GM23248 (cell line): ENCODE measurements at regions not wholly inside any gene's neighbourhood (a gene's known extent, or its start where the extent isn't known, plus 50 kb on each side); places are given as distances from the start of the nearest gene placed in this dataset.
A peak's percentile ranks its signal among the peaks of the same experiment; 100 is the strongest.

Source experiments
- DNase-seq: peaks from one replicate; pipeline ENCODE4 v3.0.0-alpha.2; 2015
- H2AFZ ChIP-seq: fragments of 200-600 bp; sonication (generic); 2 replicates; pipeline ENCODE4 v1.6.1; 2016; ENCODE audit warnings: antibody characterized with exemption
- H3F3A ChIP-seq: fragments of 200-600 bp; sonication (generic); 2 replicates; pipeline ENCODE4 v1.6.1; 2016; ENCODE audit warnings: mild to moderate bottlenecking, antibody characterized with exemption, mixed run types; ENCODE audit not compliant: insufficient read depth
- H3K27ac ChIP-seq: fragments of 200-600 bp; sonication (generic); 2 replicates; pipeline ENCODE4 v1.5.1; 2016; ENCODE audit warnings: mild to moderate bottlenecking
- H3K27me3 ChIP-seq: fragments of 200-600 bp; sonication (generic); replicated peaks from 2 replicates; pipeline ENCODE4 v1.6.1; 2016; ENCODE audit warnings: mild to moderate bottlenecking; ENCODE audit not compliant: insufficient read depth
- H3K36me3 ChIP-seq: fragments of 200-600 bp; sonication (generic); 2 replicates; pipeline ENCODE4 v1.6.1; 2016; ENCODE audit warnings: low read depth, mild to moderate bottlenecking
- H3K4me1 ChIP-seq: fragments of 200-600 bp; sonication (generic); 2 replicates; pipeline ENCODE4 v1.6.1; 2016; ENCODE audit warnings: mild to moderate bottlenecking; ENCODE audit not compliant: insufficient read depth
- H3K4me2 ChIP-seq: fragments of 200-600 bp; sonication (generic); one replicate; pipeline ENCODE4 v1.6.1; 2016; ENCODE audit warnings: mild to moderate bottlenecking; ENCODE audit not compliant: unreplicated experiment
- H3K4me3 ChIP-seq: fragments of 200-600 bp; sonication (generic); 2 replicates; pipeline ENCODE4 v1.5.1; 2016; ENCODE audit warnings: mild to moderate bottlenecking
- H3K79me2 ChIP-seq: fragments of 200-600 bp; sonication (generic); 2 replicates; pipeline ENCODE4 v1.6.1; 2016; ENCODE audit warnings: mild to moderate bottlenecking; ENCODE audit not compliant: insufficient read depth
- H3K9ac ChIP-seq: fragments of 200-600 bp; sonication (generic); 2 replicates; pipeline ENCODE4 v1.6.1; 2016; ENCODE audit warnings: mild to moderate bottlenecking
- H3K9me2 ChIP-seq: fragments of 200-600 bp; sonication (generic); 2 replicates; pipeline ENCODE4 v1.6.1; 2016; ENCODE audit warnings: mixed run types, mild to moderate bottlenecking, moderate library complexity; ENCODE audit not compliant: insufficient read depth
- H3K9me3 ChIP-seq: fragments of 200-600 bp; sonication (generic); one replicate; pipeline ENCODE4 v1.6.1; 2017; ENCODE audit warnings: low read depth
- H4K20me1 ChIP-seq: fragments of 200-600 bp; sonication (generic); 2 replicates; pipeline ENCODE4 v1.6.0; 2016; ENCODE audit not compliant: insufficient read depth
- EZH2 ChIP-seq: fragments of 200-600 bp; sonication (generic); IDR thresholded peaks from 2 replicates; pipeline ENCODE4 v1.6.1; 2018; ENCODE audit warnings: antibody characterized with exemption, mild to moderate bottlenecking; ENCODE audit not compliant: insufficient read depth, poor library complexity, severe bottlenecking
- EZH2phosphoT487 ChIP-seq: fragments of 200-600 bp; sonication (generic); IDR thresholded peaks from 2 replicates; pipeline ENCODE4 v1.6.1; 2018; ENCODE audit warnings: antibody characterized with exemption, moderate library complexity, mild to moderate bottlenecking, low read depth; ENCODE audit not compliant: insufficient read depth
- WGBS, 2 experiments: methylation state at CpG; one replicate each; pipeline ENCODE4 v1.1.6; 2015 to 2017; ENCODE audit warnings: low lambda C conversion rate in 2 of 2, low coverage in 1 of 2; ENCODE audit errors: missing lambda C conversion rate in 2 of 2; 5-methylcytosine and 5-hydroxymethylcytosine counted together
- in situ Hi-C: fragments of 300-500 bp; cut with MboI; formaldehyde crosslinking; loops from 2 replicates; pipeline ENCODE4 v1.15.0; 2020

DNA sequence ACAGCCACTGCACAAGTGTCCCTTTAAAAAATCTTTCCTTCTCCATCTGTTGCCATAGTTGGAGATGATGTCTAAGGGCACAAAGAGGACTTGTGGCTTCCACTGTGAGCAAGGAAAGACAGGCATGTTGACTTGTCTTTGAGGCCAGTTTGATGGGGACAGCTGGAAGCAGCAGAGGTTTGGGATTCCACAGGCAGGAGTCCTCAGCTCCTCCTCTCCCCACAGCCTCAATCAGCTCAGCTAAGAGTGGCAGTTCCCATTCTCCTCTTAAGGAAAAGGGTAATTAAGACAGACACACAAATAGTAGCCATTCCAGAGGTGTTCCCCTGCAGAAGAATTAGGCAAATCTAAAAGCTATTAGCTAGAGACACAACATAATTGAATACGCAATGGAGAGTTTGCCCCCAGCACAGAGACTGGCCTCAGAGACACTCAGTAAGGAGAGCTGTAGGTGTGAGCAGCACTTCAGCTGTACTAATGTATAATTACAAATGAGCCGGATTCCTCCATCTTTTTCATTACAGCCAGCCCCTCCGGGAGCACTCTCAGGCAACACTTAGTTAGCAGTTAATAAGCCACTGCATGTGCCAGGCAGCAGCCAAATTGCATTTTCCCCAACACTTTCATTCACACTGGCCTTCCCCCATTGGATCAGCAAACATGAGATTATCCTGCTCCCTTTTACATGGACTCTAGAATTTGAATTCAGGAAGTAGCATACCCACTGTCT is 434.0 kb downstream of the FOXO1 start:
- H3K4me1 ChIP-seq = peaks cover 31% of the 10 kb centered on the region
- in situ Hi-C loops = no loop called here
- peaks cover 26% of the 10 kb centered on the region for H3F3A ChIP-seq
- 72 to 87% methylated on average over 3 of the region's 3 CpGs for WGBS, 2 experiments
- no peaks in the 10 kb centered on the region for H3K36me3 ChIP-seq
- H4K20me1 ChIP-seq = no peaks in the 10 kb centered on the region
- no peak overlapping the region for H3K9ac ChIP-seq
- DNase-seq = no peak
- TF ChIP-seq EZH2 (no peak), EZH2phosphoT487 (no peak)
- no peaks in the 10 kb centered on the region for H3K79me2 ChIP-seq
- no peak overlapping the region for H3K27ac ChIP-seq
- H3K27me3 ChIP-seq = no peaks in the 10 kb centered on the region
- H3K9me3 ChIP-seq = no peaks in the 10 kb centered on the region
- no peak overlapping the region for H3K4me3 ChIP-seq
- no peak overlapping the region for H3K4me2 ChIP-seq
- no peak overlapping the region for H2AFZ ChIP-seq
- no peaks in the 10 kb centered on the region for H3K9me2 ChIP-seq

DNA sequence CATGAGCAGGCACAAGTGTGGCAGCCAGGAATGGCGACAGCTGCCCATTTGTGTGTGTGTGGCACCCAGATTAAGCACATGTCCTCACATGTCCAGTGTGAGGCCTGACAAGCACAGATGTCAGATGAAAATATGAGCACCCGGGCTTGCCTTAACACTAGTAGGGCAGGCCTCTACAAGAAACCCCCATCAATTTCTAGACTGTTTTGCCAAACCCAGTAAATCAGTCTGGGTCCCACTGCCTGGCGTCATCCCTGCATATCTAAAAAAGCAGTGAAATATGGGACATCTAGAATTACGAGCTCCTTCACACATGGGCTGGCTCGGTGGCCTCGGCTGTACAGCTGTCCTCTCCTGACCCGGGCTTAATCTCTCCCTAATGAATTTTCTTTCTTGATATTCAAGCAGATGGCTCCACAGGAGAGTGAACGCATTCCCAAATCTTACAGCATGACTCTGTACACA is 432.7 kb downstream of the FOXO1 start:
- no peak overlapping the region for H2AFZ ChIP-seq
- H3F3A ChIP-seq = peaks cover 27% of the 10 kb centered on the region
- peaks cover 31% of the 10 kb centered on the region for H3K4me1 ChIP-seq
- DNase-seq = no peak
- no peaks in the 10 kb centered on the region for H3K79me2 ChIP-seq
- H3K4me3 ChIP-seq = no peak overlapping the region
- H3K27ac ChIP-seq = no peak overlapping the region
- 64 to 68% methylated on average over 8 of the region's 8 CpGs for WGBS, 2 experiments
- H3K9ac ChIP-seq = no peak overlapping the region
- H3K9me3 ChIP-seq = no peaks in the 10 kb centered on the region
- no peak for TF ChIP-seq EZH2phosphoT487
- TF ChIP-seq EZH2 = no peak
- no peaks in the 10 kb centered on the region for H4K20me1 ChIP-seq
- H3K36me3 ChIP-seq = no peaks in the 10 kb centered on the region
- H3K27me3 ChIP-seq = no peaks in the 10 kb centered on the region
- in situ Hi-C loops = no loop called here
- H3K9me2 ChIP-seq = no peaks in the 10 kb centered on the region
- H3K4me2 ChIP-seq = no peak overlapping the region

DNA sequence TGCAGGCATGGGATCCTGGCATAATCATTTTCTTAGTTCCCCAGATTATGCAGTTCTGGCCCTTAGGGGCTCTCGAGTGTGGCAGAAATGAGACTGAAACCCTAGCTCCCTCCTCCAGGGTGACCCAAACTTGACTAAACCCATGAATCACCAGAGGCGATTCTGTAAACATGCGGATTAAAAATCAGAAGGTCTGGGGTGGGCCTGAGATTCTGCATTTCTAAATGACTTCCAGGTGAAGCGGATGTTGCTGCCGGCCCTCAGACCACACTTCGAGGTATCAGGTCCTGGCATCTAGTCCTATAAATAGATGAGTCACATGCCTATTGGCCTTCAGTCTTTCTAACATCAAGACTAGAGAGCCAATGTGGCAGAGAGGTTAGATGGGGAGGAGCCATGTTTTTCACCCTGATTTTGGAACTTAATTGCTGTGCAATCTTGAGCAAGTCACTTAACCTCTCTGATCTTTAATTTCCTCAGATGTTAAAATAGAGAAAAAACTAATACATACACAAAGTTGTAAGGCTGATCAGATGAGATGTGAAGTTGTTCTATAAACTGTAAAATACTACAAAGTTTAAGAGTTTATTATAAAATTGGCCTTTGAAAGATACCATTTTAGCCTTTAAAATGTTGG is 431.2 kb downstream of the FOXO1 start:
- Histone ChIP-seq H3K9me2 (no peaks in the 10 kb centered on the region), H4K20me1 (no peaks in the 10 kb centered on the region), H3K4me1 (peaks cover 31% of the 10 kb centered on the region), H2AFZ (no peak overlapping the region), H3F3A (peaks cover 27% of the 10 kb centered on the region), H3K79me2 (no peaks in the 10 kb centered on the region), H3K27ac (no peak overlapping the region), H3K36me3 (no peaks in the 10 kb centered on the region), H3K4me3 (no peak overlapping the region), H3K9me3 (no peaks in the 10 kb centered on the region), H3K4me2 (no peak overlapping the region), H3K9ac (no peak overlapping the region), H3K27me3 (no peaks in the 10 kb centered on the region)
- in situ Hi-C loops = no loop called here
- TF ChIP-seq EZH2phosphoT487 (no peak), EZH2 (no peak)
- DNase-seq = peak; percentile 59
- WGBS, 2 experiments = 18 to 35% methylated on average over 6 of the region's 6 CpGs

DNA sequence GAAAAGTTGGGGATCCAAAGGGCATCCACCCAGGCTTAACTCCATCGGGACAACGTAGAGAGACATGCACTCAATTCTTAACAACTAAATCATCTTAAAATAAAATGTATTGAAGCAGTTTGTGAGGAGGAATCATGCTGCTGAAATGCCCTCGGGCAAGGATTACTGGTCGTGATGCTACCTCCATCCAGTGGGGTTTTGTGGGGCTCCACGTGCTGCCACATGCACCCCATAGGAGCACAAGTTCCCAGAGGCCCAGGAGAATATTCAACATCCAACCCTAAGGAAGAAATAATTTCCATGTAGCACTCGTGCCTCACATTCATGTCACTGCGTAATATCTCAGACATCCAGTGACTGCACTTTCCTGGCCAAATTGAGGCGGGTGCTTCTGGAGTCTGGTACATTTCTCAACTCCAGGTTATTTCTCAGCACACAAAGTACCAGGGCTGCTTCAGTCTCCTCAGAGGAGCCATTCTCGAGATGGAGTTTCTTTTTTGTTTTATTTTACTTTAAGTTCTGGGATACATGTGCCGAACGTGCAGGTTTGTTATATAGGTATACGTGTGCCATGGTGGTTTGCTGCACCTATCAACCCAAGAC is 429.8 kb downstream of the FOXO1 start:
- Histone ChIP-seq H3K4me2 (peak overlapping the region; percentile 61), H3K27ac (peak overlapping the region; percentile 88), H3K79me2 (no peaks in the 10 kb centered on the region), H3K4me3 (peak overlapping the region; percentile 42), H3K36me3 (no peaks in the 10 kb centered on the region), H3K4me1 (peaks cover 22% of the 10 kb centered on the region), H3K9ac (peak overlapping the region; percentile 66), H3F3A (peaks cover 22% of the 10 kb centered on the region), H3K9me2 (no peaks in the 10 kb centered on the region), H2AFZ (peak overlapping the region; percentile 54), H4K20me1 (no peaks in the 10 kb centered on the region), H3K9me3 (no peaks in the 10 kb centered on the region), H3K27me3 (0 out of 2 replicates have a peak, but pooled peaks cover 6% of the 10 kb centered on the region)
- TF ChIP-seq EZH2 = no peak
- TF ChIP-seq EZH2phosphoT487 = no peak
- WGBS, 2 experiments = 17 to 18% methylated on average over 11 to 12 of the region's 12 CpGs
- peak; percentile 82 for DNase-seq
- in situ Hi-C loops = no loop called here
